ENCODE measurements at regions not wholly inside any gene's neighbourhood (a gene's known extent, or its start where the extent isn't known, plus 50 kb on each side); places are given as distances from the start of the nearest gene placed in this dataset.

DNA sequence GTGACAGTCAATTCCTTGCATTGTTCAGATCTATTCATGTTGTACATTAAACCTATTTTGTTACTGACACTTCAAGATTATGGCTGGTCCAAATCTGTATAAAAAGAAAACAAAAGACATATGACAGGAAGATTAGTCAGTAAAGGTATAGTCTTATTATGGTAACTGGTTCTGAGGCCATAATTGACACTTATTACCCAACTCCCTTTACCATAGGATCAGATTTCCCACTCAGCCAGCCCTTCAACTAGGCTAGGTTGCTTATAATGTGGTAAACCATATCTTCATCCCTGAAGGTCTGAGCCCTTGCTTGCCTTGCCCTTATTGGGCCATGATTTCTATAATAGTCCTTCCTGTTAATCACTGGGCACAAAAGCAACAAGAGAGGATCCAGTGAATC lies 289.6 kb downstream of the CXXC4 start:
- no peak for TF ChIP-seq CTCF (IDR thresholded peaks at IDR 0.05)
- no peak for TF ChIP-seq POLR2A (IDR thresholded peaks at IDR 0.05)
